Epithelial cell of esophagus (primary cell): ENCODE measurements at regions not wholly inside any gene's neighbourhood (a gene's known extent, or its start where the extent isn't known, plus 50 kb on each side); places are given as distances from the start of the nearest gene placed in this dataset.
A peak's percentile ranks its signal among the peaks of the same experiment; 100 is the strongest.

Experiments
- DNase-seq: peaks from one replicate; pipeline ENCODE4 v3.0.0; 2010; ENCODE audit warnings: low read depth
- H3K4me3 ChIP-seq: 2 replicates; pipeline ENCODE4 v1.5.1; 2011; ENCODE audit warnings: mild to moderate bottlenecking, low read length, control low read depth
- TF ChIP-seq, protein P1 (sequence below): IDR thresholded peaks from 2 replicates; pipeline ENCODE4 v1.5.1; 2011; ENCODE audit warnings: low read depth, mild to moderate bottlenecking, low read length, control low read depth, inconsistent platforms; ENCODE audit not compliant: insufficient read depth; ENCODE audit errors: missing control alignments

DNA sequence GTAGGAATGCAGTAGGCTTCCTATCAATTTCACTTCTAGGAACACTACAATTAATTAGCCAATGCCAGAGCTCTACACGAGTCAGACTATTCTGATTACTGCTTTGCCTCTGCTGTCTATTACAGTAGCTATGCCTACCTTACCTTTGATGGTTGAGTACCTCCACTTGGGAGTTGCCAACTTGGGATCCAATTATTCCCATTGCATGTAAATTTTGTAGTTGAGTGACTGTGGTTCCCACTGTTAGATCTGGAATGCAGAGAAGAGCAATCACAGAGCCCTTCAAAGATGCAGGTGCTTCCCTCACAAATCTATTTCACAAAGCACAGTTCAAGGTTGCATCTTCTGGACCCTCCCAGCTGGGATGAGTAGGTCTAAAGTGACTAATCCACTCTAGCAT, 62.9 kb upstream of the AASS start:
- DNase-seq: no peak
- TF ChIP-seq, protein P1, sequence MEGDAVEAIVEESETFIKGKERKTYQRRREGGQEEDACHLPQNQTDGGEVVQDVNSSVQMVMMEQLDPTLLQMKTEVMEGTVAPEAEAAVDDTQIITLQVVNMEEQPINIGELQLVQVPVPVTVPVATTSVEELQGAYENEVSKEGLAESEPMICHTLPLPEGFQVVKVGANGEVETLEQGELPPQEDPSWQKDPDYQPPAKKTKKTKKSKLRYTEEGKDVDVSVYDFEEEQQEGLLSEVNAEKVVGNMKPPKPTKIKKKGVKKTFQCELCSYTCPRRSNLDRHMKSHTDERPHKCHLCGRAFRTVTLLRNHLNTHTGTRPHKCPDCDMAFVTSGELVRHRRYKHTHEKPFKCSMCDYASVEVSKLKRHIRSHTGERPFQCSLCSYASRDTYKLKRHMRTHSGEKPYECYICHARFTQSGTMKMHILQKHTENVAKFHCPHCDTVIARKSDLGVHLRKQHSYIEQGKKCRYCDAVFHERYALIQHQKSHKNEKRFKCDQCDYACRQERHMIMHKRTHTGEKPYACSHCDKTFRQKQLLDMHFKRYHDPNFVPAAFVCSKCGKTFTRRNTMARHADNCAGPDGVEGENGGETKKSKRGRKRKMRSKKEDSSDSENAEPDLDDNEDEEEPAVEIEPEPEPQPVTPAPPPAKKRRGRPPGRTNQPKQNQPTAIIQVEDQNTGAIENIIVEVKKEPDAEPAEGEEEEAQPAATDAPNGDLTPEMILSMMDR: no peak
- no peak overlapping the region for H3K4me3 ChIP-seq

DNA sequence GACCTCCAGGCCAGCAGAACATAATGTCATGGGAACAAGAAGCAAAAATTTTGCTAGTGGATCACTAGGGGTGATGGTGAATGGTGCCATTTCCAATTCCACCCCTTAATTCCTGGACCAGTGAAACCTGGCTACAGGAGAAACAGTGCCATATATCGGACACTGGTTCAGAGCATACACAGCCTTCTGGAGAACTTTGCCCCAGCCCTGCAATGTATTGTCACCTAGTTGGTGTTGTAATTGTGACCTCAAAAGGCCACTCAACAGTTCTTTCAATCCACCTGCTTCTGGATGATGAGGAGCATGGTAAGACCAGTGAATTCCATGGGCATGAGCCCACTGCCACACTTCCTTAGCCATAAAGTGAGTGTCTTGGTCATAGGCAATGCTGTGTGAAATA, 59.8 kb upstream of the AASS start:
- TF ChIP-seq, protein P1: no peak
- no peak for DNase-seq
- H3K4me3 ChIP-seq: no peak overlapping the region

DNA sequence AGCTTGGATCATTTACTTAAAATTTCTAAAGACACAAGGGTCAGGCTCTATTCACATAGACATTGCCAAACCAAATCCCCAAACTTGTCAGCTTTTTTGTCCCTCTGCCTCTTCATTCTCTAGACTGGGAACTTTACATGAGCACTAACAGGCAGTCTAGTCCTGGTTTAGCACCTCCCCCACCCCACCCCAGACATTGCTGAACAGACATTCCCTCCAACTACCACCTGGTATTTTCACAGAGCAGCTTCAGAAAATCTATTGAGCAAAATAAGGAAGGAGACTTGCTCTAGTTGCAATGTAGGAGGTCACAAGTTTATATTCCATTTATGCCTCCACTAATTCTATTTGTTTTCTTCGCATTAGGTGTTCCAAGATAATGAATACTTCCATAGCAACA, 56.8 kb upstream of the AASS start:
- TF ChIP-seq, protein P1: no peak
- DNase-seq: no peak
- no peak overlapping the region for H3K4me3 ChIP-seq

DNA sequence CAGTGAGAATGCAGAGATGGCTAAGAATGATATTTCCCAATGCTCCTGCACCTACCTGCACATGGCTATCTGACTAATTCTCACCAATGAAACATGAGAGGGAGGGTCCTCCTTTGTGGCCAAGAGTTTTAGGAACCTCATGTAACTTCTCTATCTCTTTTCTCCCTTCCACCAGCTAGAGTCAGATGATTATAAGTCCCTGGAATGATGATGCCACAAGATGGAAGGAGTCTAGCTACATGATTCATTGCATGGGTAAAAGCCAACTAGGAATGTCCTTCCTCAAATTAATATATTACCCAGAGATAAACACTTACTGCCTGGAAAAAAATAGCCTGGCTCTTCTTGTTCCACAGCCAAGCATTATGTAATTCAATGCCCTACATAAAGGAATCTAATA, 55.1 kb upstream of the AASS start:
- DNase-seq: peak; percentile 70
- H3K4me3 ChIP-seq: no peak overlapping the region
- TF ChIP-seq, protein P1: no peak

DNA sequence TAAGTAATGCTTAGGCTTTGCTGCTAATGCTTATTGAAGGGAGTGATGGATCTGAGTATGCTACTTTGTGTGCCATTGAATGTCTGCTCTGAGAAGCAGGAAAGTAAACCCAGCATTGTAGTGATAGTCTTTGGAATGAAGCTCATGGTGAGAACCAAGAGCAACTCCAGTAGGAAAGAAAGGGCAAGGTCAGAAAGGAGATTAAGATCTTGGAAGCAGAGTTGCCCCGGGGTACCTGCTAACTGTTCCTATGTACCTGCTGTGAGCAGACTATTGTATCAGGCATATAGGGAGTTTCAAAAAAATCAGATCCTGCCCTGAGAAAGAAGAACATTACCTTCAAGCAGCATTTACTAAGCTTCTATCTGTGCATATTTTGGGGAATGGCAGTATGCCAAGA, 54.5 kb upstream of the AASS start:
- no peak overlapping the region for H3K4me3 ChIP-seq
- TF ChIP-seq, protein P1: no peak
- DNase-seq: no peak
